ENCODE measurements at regions not wholly inside any gene's neighbourhood (a gene's known extent, or its start where the extent isn't known, plus 50 kb on each side); places are given as distances from the start of the nearest gene placed in this dataset.

GRCh38 chr11:110974731-110975130 lies 262.5 kb upstream of the ARHGAP20 start:
- DNase-seq: no peak

- no peak for DNase-seq
Observed at GRCh38 chr11:110973401-110973980, 261.3 kb upstream of the ARHGAP20 start.

- DNase-seq: peak; percentile 71
Observed at GRCh38 chr11:110972640-110973039, 260.4 kb upstream of the ARHGAP20 start.

GRCh38 chr11:110972106-110972505 lies 259.9 kb upstream of the ARHGAP20 start:
- DNase-seq: no peak

GRCh38 chr11:110971140-110971539 lies 258.9 kb upstream of the ARHGAP20 start:
- peak; percentile 77 for DNase-seq

- peak; percentile 24 for DNase-seq
Observed at GRCh38 chr11:110968348-110969062, 256.3 kb upstream of the ARHGAP20 start.

GRCh38 chr11:110966131-110966530 lies 253.9 kb upstream of the ARHGAP20 start:
- no peak for DNase-seq

- DNase-seq: peak; percentile 42
Observed at GRCh38 chr11:110962921-110963320, 250.7 kb upstream of the ARHGAP20 start.

GRCh38 chr11:110960167-110960566 lies 247.9 kb upstream of the ARHGAP20 start:
- no peak for DNase-seq

- DNase-seq: no peak
Observed at GRCh38 chr11:110958216-110958615, 246.0 kb upstream of the ARHGAP20 start.

- DNase-seq: no peak
Observed at GRCh38 chr11:110955776-110956175, 243.5 kb upstream of the ARHGAP20 start.

- no peak for DNase-seq
Observed at GRCh38 chr11:110951950-110952503, 239.8 kb upstream of the ARHGAP20 start.

- DNase-seq: no peak
Observed at GRCh38 chr11:110951037-110951949, 239.1 kb upstream of the ARHGAP20 start.

- DNase-seq: no peak
Observed at GRCh38 chr11:110948112-110948511, 235.9 kb upstream of the ARHGAP20 start.

GRCh38 chr11:110947096-110947495 lies 234.9 kb upstream of the ARHGAP20 start:
- no peak for DNase-seq

- no peak for DNase-seq
Observed at GRCh38 chr11:110939471-110939870, 227.2 kb upstream of the ARHGAP20 start.

- no peak for DNase-seq
Observed at GRCh38 chr11:110935018-110935640, 222.9 kb upstream of the ARHGAP20 start.

- no peak for DNase-seq
Observed at GRCh38 chr11:110929129-110929528, 216.9 kb upstream of the ARHGAP20 start.

GRCh38 chr11:110928391-110928790 lies 216.2 kb upstream of the ARHGAP20 start:
- no peak for DNase-seq

- peak; percentile 55 for DNase-seq
Observed at GRCh38 chr11:110921742-110922521, 209.7 kb upstream of the ARHGAP20 start.

GRCh38 chr11:110919241-110919922 lies 207.1 kb upstream of the ARHGAP20 start:
- no peak for DNase-seq

Measured in fibroblast of skin of right quadriceps (primary cell).